ENCODE measurements at regions not wholly inside any gene's neighbourhood (a gene's known extent, or its start where the extent isn't known, plus 50 kb on each side); places are given as distances from the start of the nearest gene placed in this dataset.

DNA sequence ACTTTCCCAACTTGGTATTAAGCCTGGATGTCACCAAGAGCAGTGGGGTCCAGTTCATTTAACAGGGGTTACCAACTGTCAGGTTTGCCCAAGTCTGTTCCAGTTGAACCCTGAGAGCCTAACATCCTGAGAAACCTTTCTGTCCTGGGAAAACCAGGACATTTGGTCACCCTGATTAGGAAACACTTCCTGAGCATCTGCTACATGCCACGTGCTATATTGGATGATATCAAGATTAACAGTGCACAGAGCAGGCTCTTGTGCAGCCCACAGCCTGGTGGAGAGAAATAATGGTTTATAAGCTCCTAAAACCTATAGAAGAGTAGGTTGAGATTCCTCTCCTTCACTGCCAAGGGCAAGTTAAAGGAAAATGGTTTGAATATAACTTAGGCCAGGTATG, 102.9 kb upstream of the RAD23B start:
- TF ChIP-seq, protein P1, sequence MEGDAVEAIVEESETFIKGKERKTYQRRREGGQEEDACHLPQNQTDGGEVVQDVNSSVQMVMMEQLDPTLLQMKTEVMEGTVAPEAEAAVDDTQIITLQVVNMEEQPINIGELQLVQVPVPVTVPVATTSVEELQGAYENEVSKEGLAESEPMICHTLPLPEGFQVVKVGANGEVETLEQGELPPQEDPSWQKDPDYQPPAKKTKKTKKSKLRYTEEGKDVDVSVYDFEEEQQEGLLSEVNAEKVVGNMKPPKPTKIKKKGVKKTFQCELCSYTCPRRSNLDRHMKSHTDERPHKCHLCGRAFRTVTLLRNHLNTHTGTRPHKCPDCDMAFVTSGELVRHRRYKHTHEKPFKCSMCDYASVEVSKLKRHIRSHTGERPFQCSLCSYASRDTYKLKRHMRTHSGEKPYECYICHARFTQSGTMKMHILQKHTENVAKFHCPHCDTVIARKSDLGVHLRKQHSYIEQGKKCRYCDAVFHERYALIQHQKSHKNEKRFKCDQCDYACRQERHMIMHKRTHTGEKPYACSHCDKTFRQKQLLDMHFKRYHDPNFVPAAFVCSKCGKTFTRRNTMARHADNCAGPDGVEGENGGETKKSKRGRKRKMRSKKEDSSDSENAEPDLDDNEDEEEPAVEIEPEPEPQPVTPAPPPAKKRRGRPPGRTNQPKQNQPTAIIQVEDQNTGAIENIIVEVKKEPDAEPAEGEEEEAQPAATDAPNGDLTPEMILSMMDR (IDR thresholded peaks at IDR 0.05): no peak
- TF ChIP-seq EZH2 (IDR thresholded peaks at IDR 0.05; ENCODE audit: borderline replicate concordance, insufficient read depth, low read depth, low read length, poor library complexity, severe bottlenecking): no peak
